ENCODE measurements at regions not wholly inside any gene's neighbourhood (a gene's known extent, or its start where the extent isn't known, plus 50 kb on each side); places are given as distances from the start of the nearest gene placed in this dataset.
A peak's percentile ranks its signal among the peaks of the same experiment; 100 is the strongest.

GRCh38 chr1:218209351-218209861 is 75.7 kb upstream of the RRP15 start:
- no peaks in the 10 kb centered on the region; the same call in 1 of the 2 replicates for H3K36me3 Mint-ChIP-seq (ENCODE audit: low read depth)
- H3K27ac Mint-ChIP-seq, result peak overlapping the region; percentile 2; the same call in 1 of the 2 replicates
- no peaks in the 10 kb centered on the region; the same call in none of the 2 replicates for H3K27me3 Mint-ChIP-seq (ENCODE audit: insufficient read depth)
- H3K4me1 Mint-ChIP-seq (ENCODE audit: low read depth), result peaks cover 40% of the 10 kb centered on the region
- DNase-seq, result peak; percentile 78
- H3K9me3 Mint-ChIP-seq, result no peaks in the 10 kb centered on the region
- peak overlapping the region; percentile 4; the same call in 1 of the 2 replicates for H3K4me3 Mint-ChIP-seq
- TF ChIP-seq CTCF (IDR thresholded peaks at IDR 0.05), result no peak

- Mint-ChIP-seq H3K9me3 (no peaks in the 10 kb centered on the region), H3K4me1 (ENCODE audit: low read depth) (peaks cover 40% of the 10 kb centered on the region), H3K27ac (no peak overlapping the region), H3K36me3 (ENCODE audit: low read depth) (no peaks in the 10 kb centered on the region; the same call in 1 of the 2 replicates), H3K27me3 (ENCODE audit: insufficient read depth) (peaks cover 3% of the 10 kb centered on the region), H3K4me3 (no peak overlapping the region)
- no peak for TF ChIP-seq CTCF (IDR thresholded peaks at IDR 0.05)
- no peak for DNase-seq
Observed at GRCh38 chr1:218211241-218211640, 73.9 kb upstream of the RRP15 start.

GRCh38 chr1:218217040-218217439 is 68.1 kb upstream of the RRP15 start:
- no peaks in the 10 kb centered on the region for H3K9me3 Mint-ChIP-seq
- no peak for TF ChIP-seq CTCF (IDR thresholded peaks at IDR 0.05)
- no peak overlapping the region for H3K4me3 Mint-ChIP-seq
- DNase-seq, result no peak
- H3K36me3 Mint-ChIP-seq (ENCODE audit: low read depth), result no peaks in the 10 kb centered on the region; the same call in 1 of the 2 replicates
- peaks cover 6% of the 10 kb centered on the region for H3K27me3 Mint-ChIP-seq (ENCODE audit: insufficient read depth)
- H3K4me1 Mint-ChIP-seq (ENCODE audit: low read depth), result no peaks in the 10 kb centered on the region; the same call in 1 of the 2 replicates
- no peak overlapping the region for H3K27ac Mint-ChIP-seq

GRCh38 chr1:218219460-218219859 is 65.6 kb upstream of the RRP15 start:
- no peaks in the 10 kb centered on the region for H3K4me1 Mint-ChIP-seq (ENCODE audit: low read depth)
- no peak for TF ChIP-seq CTCF (IDR thresholded peaks at IDR 0.05)
- H3K27me3 Mint-ChIP-seq (ENCODE audit: insufficient read depth), result peaks cover 6% of the 10 kb centered on the region
- DNase-seq, result no peak
- H3K27ac Mint-ChIP-seq, result no peak overlapping the region
- H3K4me3 Mint-ChIP-seq, result no peak overlapping the region
- no peaks in the 10 kb centered on the region; the same call in 1 of the 2 replicates for H3K36me3 Mint-ChIP-seq (ENCODE audit: low read depth)
- no peaks in the 10 kb centered on the region for H3K9me3 Mint-ChIP-seq

- H3K4me1 Mint-ChIP-seq (ENCODE audit: low read depth), result no peaks in the 10 kb centered on the region
- no peak overlapping the region for H3K27ac Mint-ChIP-seq
- DNase-seq, result no peak
- peaks cover 2% of the 10 kb centered on the region for H3K27me3 Mint-ChIP-seq (ENCODE audit: insufficient read depth)
- H3K9me3 Mint-ChIP-seq, result no peaks in the 10 kb centered on the region
- TF ChIP-seq CTCF (IDR thresholded peaks at IDR 0.05), result no peak
- no peaks in the 10 kb centered on the region for H3K36me3 Mint-ChIP-seq (ENCODE audit: low read depth)
- H3K4me3 Mint-ChIP-seq, result no peak overlapping the region
Observed at GRCh38 chr1:218224101-218224500, 61.0 kb upstream of the RRP15 start.

Measured in HFFc6 (cell line).